B cell (primary cell): ENCODE measurements at regions not wholly inside any gene's neighbourhood (a gene's known extent, or its start where the extent isn't known, plus 50 kb on each side); places are given as distances from the start of the nearest gene placed in this dataset.

ENCODE experiments used
- CTCF ChIP-seq: fragments of 200-600 bp; IDR thresholded peaks from one replicate; pipeline ENCODE4 v1.8.0; 2022; ENCODE audit warnings: antibody characterized with exemption, mild to moderate bottlenecking
- EZH2 ChIP-seq: IDR thresholded peaks from 2 replicates; pipeline ENCODE4 v1.6.1; 2012; ENCODE audit warnings: borderline replicate concordance, low read depth, mild to moderate bottlenecking, moderate library complexity, low read length; ENCODE audit not compliant: insufficient read depth, poor library complexity, severe bottlenecking

DNA sequence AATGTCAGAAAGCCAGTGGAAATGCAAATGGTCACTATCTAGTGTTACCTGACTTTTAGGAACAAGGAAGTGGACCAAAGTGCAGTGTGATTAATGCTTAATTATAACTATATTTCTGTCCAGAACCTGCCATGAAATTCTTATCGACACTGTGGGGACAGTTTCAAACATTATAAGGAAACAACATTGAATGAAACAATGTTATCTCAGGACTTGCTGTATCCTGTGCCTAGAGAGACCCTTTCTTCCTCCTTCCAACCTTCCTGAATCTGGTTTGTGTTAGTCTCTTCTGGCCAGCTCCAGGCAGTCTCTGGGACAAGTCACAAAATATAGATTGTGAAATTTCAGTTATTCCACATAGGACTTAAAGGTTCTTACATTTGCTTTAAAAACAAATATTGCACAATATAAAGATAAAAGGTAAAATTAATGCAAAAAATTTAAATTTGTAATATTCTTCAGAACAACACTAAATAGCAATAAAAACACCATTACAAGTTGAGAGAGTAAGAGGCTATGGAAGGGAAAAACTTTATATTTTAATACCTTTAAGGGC is 203.4 kb downstream of the ZNF674 start:
- no peak for TF ChIP-seq EZH2
- no peak for TF ChIP-seq CTCF
